MM.1S (cell line): ENCODE measurements at regions not wholly inside any gene's neighbourhood (a gene's known extent, or its start where the extent isn't known, plus 50 kb on each side); places are given as distances from the start of the nearest gene placed in this dataset.

ENCODE experiments used
- EZH2phosphoT487 ChIP-seq: fragments of 300-600 bp; sonication (generic); IDR thresholded peaks from 2 replicates; pipeline ENCODE4 v1.6.1; 2018; ENCODE audit warnings: antibody characterized with exemption, low read length
- TF ChIP-seq, protein P1 (sequence below): fragments of 300-600 bp; sonication (generic); IDR thresholded peaks from 2 replicates; pipeline ENCODE4 v1.5.1; 2016; ENCODE audit warnings: antibody characterized with exemption, low read length, mixed read lengths

DNA sequence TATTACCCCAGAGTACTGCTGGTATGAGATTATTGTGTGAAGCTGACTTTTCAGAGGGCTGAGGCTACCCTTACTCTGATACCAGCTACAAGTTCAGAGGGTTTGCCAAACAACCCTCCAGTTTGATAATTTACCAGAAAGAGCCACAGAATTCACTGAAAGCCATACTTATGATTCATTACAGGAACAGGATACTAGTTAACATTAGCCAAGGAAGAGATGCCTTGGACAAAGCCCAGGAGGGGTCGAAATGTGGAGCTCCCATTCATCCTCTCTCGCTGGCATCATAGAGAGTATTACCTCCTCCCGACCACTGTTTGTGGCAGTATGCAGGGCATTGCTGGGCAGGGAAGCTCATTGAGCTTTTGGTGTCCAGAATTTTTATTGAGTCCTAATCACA lies 364.3 kb downstream of the KCNRG start:
- TF ChIP-seq EZH2phosphoT487 = no peak
- TF ChIP-seq, protein P1, sequence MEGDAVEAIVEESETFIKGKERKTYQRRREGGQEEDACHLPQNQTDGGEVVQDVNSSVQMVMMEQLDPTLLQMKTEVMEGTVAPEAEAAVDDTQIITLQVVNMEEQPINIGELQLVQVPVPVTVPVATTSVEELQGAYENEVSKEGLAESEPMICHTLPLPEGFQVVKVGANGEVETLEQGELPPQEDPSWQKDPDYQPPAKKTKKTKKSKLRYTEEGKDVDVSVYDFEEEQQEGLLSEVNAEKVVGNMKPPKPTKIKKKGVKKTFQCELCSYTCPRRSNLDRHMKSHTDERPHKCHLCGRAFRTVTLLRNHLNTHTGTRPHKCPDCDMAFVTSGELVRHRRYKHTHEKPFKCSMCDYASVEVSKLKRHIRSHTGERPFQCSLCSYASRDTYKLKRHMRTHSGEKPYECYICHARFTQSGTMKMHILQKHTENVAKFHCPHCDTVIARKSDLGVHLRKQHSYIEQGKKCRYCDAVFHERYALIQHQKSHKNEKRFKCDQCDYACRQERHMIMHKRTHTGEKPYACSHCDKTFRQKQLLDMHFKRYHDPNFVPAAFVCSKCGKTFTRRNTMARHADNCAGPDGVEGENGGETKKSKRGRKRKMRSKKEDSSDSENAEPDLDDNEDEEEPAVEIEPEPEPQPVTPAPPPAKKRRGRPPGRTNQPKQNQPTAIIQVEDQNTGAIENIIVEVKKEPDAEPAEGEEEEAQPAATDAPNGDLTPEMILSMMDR = no peak
